SHP77 (cell line): ENCODE measurements at regions not wholly inside any gene's neighbourhood (a gene's known extent, or its start where the extent isn't known, plus 50 kb on each side); places are given as distances from the start of the nearest gene placed in this dataset.
A peak's percentile ranks its signal among the peaks of the same experiment; 100 is the strongest.
"Not testable (repeated sequence)": the region's sequence is repeated elsewhere in the genome, so short reads cannot be mapped to it uniquely, and the experiment has no call there.

Experiments used
- DNase-seq, 2 experiments: peaks; one replicate each; lab custom pipeline; 2025; lab: John Stamatoyannopoulos, UW

- DNase-seq: not testable (repeated sequence)
Observed at GRCh38 chr21:9764294-9764693, 757.1 kb upstream of the TPTE start.

GRCh38 chr21:9765538-9765937, 755.8 kb upstream of the TPTE start:
- not testable (repeated sequence) for DNase-seq

GRCh38 chr21:9766890-9767591, 754.3 kb upstream of the TPTE start:
- not testable (repeated sequence) for DNase-seq

- peak; percentile 21 to 50 for DNase-seq
Observed at GRCh38 chr21:9767592-9768375, 753.6 kb upstream of the TPTE start.

GRCh38 chr21:9768376-9769130, 752.8 kb upstream of the TPTE start:
- DNase-seq: not testable (repeated sequence)

- not testable (repeated sequence) for DNase-seq
Observed at GRCh38 chr21:9769131-9769498, 752.3 kb upstream of the TPTE start.

GRCh38 chr21:9769718-9770690, 751.4 kb upstream of the TPTE start:
- not testable (repeated sequence) for DNase-seq

GRCh38 chr21:9771466-9772347, 749.7 kb upstream of the TPTE start:
- not testable (repeated sequence) for DNase-seq

GRCh38 chr21:9772348-9772672, 749.1 kb upstream of the TPTE start:
- DNase-seq: no peak

- not testable (repeated sequence) for DNase-seq
Observed at GRCh38 chr21:9772877-9773420, 748.4 kb upstream of the TPTE start.

- no peak for DNase-seq
Observed at GRCh38 chr21:9774347-9774746, 747.0 kb upstream of the TPTE start.

GRCh38 chr21:9774901-9775593, 746.3 kb upstream of the TPTE start:
- DNase-seq: not testable (repeated sequence)

- DNase-seq: not testable (repeated sequence)
Observed at GRCh38 chr21:9775877-9776276, 745.5 kb upstream of the TPTE start.

- not testable (repeated sequence) for DNase-seq
Observed at GRCh38 chr21:9776286-9777020, 744.9 kb upstream of the TPTE start.

GRCh38 chr21:9778541-9778940, 742.8 kb upstream of the TPTE start:
- not testable (repeated sequence) for DNase-seq

- no peak for DNase-seq
Observed at GRCh38 chr21:9780441-9780937, 740.9 kb upstream of the TPTE start.

- not testable (repeated sequence) for DNase-seq
Observed at GRCh38 chr21:9783587-9783986, 737.8 kb upstream of the TPTE start.

- DNase-seq: not testable (repeated sequence)
Observed at GRCh38 chr21:9784201-9784600, 737.2 kb upstream of the TPTE start.

- not testable (repeated sequence) for DNase-seq
Observed at GRCh38 chr21:9786092-9786491, 735.3 kb upstream of the TPTE start.
